Stimulated activated naive B cell treated with anti-CD40 and anti-IgM and Interleukin-4, amounts not matched to agents 10 μg/mL and 1 μg/mL and 100 μg/mL, for 72 hours (primary cell): ENCODE measurements at regions not wholly inside any gene's neighbourhood (a gene's known extent, or its start where the extent isn't known, plus 50 kb on each side); places are given as distances from the start of the nearest gene placed in this dataset.
"Not testable (repeated sequence)": the region's sequence is repeated elsewhere in the genome, so short reads cannot be mapped to it uniquely, and the experiment has no call there.

Source experiments
- ATAC-seq, 2 donors: fragments of 150-1000 bp; cut with Tn5 transposase; replicated peaks; 2 replicates each; pipeline ENCODE4 v1.10.0; 2021; ENCODE audit warnings: moderate library complexity in 1 of 2
- DNase-seq: peaks from one replicate; pipeline ENCODE4 v3.0.0; 2021
- H3K27ac Mint-ChIP-seq: one replicate; pipeline ENCODE4 v1.8.0; 2022; ENCODE audit warnings: mild to moderate bottlenecking, mixed read lengths
- H3K27me3 Mint-ChIP-seq, 2 donors: one replicate each; pipeline ENCODE4 v1.8.0; 2022; ENCODE audit warnings: mixed read lengths in 2 of 2
- H3K36me3 Mint-ChIP-seq, 2 donors: one replicate each; pipeline ENCODE4 v1.8.0; 2022; ENCODE audit warnings: mixed read lengths in 2 of 2, mild to moderate bottlenecking in 1 of 2
- H3K4me1 Mint-ChIP-seq, 2 donors: one replicate each; pipeline ENCODE4 v1.8.0; 2022; ENCODE audit warnings: mixed read lengths in 2 of 2, mild to moderate bottlenecking in 1 of 2
- H3K4me3 Mint-ChIP-seq, 2 donors: one replicate each; pipeline ENCODE4 v1.8.0; 2022; ENCODE audit warnings: mild to moderate bottlenecking in 2 of 2, mixed read lengths in 2 of 2, moderate library complexity in 1 of 2
- H3K9me3 Mint-ChIP-seq, 2 donors: one replicate each; pipeline ENCODE4 v1.8.0; 2022; ENCODE audit warnings: mixed read lengths in 2 of 2, mild to moderate bottlenecking in 1 of 2

GRCh38 chr9:74117731-74118130 is 379.4 kb upstream of the RORB start:
- no peaks in the 10 kb centered on the region for H3K4me1 Mint-ChIP-seq
- H3K36me3 Mint-ChIP-seq = no peaks in the 10 kb centered on the region
- no peaks in the 10 kb centered on the region for H3K27me3 Mint-ChIP-seq
- H3K27ac Mint-ChIP-seq = no peak overlapping the region
- DNase-seq = no peak
- no peak for ATAC-seq
- H3K9me3 Mint-ChIP-seq = peaks cover 4% of the 10 kb centered on the region in 2 donors
- H3K4me3 Mint-ChIP-seq = no peak overlapping the region

GRCh38 chr9:74120061-74120460 is 377.1 kb upstream of the RORB start:
- H3K27me3 Mint-ChIP-seq = no peaks in the 10 kb centered on the region
- no peak for DNase-seq
- H3K9me3 Mint-ChIP-seq = peaks cover 4% of the 10 kb centered on the region in 2 donors
- no peak overlapping the region for H3K27ac Mint-ChIP-seq
- no peak overlapping the region for H3K4me3 Mint-ChIP-seq
- no peak for ATAC-seq
- no peaks in the 10 kb centered on the region for H3K4me1 Mint-ChIP-seq
- H3K36me3 Mint-ChIP-seq = no peaks in the 10 kb centered on the region

GRCh38 chr9:74120470-74120869 is 376.7 kb upstream of the RORB start:
- Mint-ChIP-seq H3K27me3 (peaks cover 0 to under 1% of the 10 kb centered on the region in 2 donors), H3K36me3 (no peaks in the 10 kb centered on the region), H3K4me1 (no peaks in the 10 kb centered on the region), H3K9me3 (peaks cover 4% of the 10 kb centered on the region in 2 donors), H3K4me3 (no peak overlapping the region), H3K27ac (no peak overlapping the region)
- no peak for DNase-seq
- ATAC-seq = no peak

- peaks cover 4% of the 10 kb centered on the region in 2 donors for H3K9me3 Mint-ChIP-seq
- no peak for ATAC-seq
- H3K4me1 Mint-ChIP-seq = no peaks in the 10 kb centered on the region
Observed at GRCh38 chr9:74122216-74122615, 374.9 kb upstream of the RORB start.

GRCh38 chr9:74122661-74123060 is 374.5 kb upstream of the RORB start:
- Mint-ChIP-seq H3K36me3 (no peaks in the 10 kb centered on the region), H3K27me3 (peaks cover 0 to 6% of the 10 kb centered on the region in 2 donors), H3K27ac (no peak overlapping the region), H3K4me1 (no peaks in the 10 kb centered on the region), H3K4me3 (no peak overlapping the region), H3K9me3 (peaks cover 4% of the 10 kb centered on the region in 2 donors)
- ATAC-seq (peak in 1 of 2 donors; percentile 34), DNase-seq (no peak)

More at GRCh38 chr9:74122216-74122615, 374.9 kb upstream of the RORB start:
- Mint-ChIP-seq H3K4me3 (no peak overlapping the region), H3K36me3 (no peaks in the 10 kb centered on the region), H3K27ac (no peak overlapping the region), H3K27me3 (peaks cover 0 to 6% of the 10 kb centered on the region in 2 donors)
- DNase-seq = no peak

GRCh38 chr9:74125941-74126340 is 371.2 kb upstream of the RORB start:
- Mint-ChIP-seq H3K4me3 (no peak overlapping the region), H3K4me1 (no peaks in the 10 kb centered on the region), H3K27ac (no peak overlapping the region), H3K36me3 (no peaks in the 10 kb centered on the region), H3K27me3 (peaks cover 0 to 6% of the 10 kb centered on the region in 2 donors), H3K9me3 (peaks cover 4% of the 10 kb centered on the region in 2 donors)
- DNase-seq (no peak), ATAC-seq (no peak)

GRCh38 chr9:74132986-74133385 is 364.1 kb upstream of the RORB start:
- Mint-ChIP-seq H3K9me3 (peaks cover 0 to 3% of the 10 kb centered on the region in 2 donors), H3K36me3 (no peaks in the 10 kb centered on the region), H3K27ac (no peak overlapping the region), H3K4me1 (no peaks in the 10 kb centered on the region), H3K27me3 (no peaks in the 10 kb centered on the region), H3K4me3 (no peak overlapping the region)
- ATAC-seq = no peak
- no peak for DNase-seq

GRCh38 chr9:74133921-74134320 is 363.2 kb upstream of the RORB start:
- Mint-ChIP-seq H3K4me3 (no peak overlapping the region), H3K4me1 (no peaks in the 10 kb centered on the region), H3K9me3 (peaks cover 0 to 3% of the 10 kb centered on the region in 2 donors), H3K27me3 (no peaks in the 10 kb centered on the region), H3K27ac (no peak overlapping the region), H3K36me3 (no peaks in the 10 kb centered on the region)
- no peak for DNase-seq
- ATAC-seq = no peak

- Mint-ChIP-seq H3K27ac (no peak overlapping the region), H3K9me3 (peaks cover 3 to 4% of the 10 kb centered on the region in 2 donors), H3K27me3 (no peaks in the 10 kb centered on the region), H3K4me1 (no peaks in the 10 kb centered on the region), H3K4me3 (no peak overlapping the region), H3K36me3 (no peaks in the 10 kb centered on the region)
- no peak for DNase-seq
- ATAC-seq = no peak
Observed at GRCh38 chr9:74138182-74138581, 359.0 kb upstream of the RORB start.

GRCh38 chr9:74140141-74140540 is 357.0 kb upstream of the RORB start:
- Mint-ChIP-seq H3K36me3 (no peaks in the 10 kb centered on the region), H3K9me3 (peaks cover 0 to 4% of the 10 kb centered on the region in 2 donors), H3K27me3 (no peaks in the 10 kb centered on the region), H3K4me1 (no peaks in the 10 kb centered on the region), H3K4me3 (no peak overlapping the region), H3K27ac (no peak overlapping the region)
- DNase-seq (no peak), ATAC-seq (no peak)

- H3K27me3 Mint-ChIP-seq = no peaks in the 10 kb centered on the region
- no peak overlapping the region for H3K4me3 Mint-ChIP-seq
- H3K27ac Mint-ChIP-seq = no peak overlapping the region
- DNase-seq = no peak
- no peaks in the 10 kb centered on the region for H3K4me1 Mint-ChIP-seq
- ATAC-seq = no peak
- no peaks in the 10 kb centered on the region for H3K36me3 Mint-ChIP-seq
- H3K9me3 Mint-ChIP-seq = no peaks in the 10 kb centered on the region
Observed at GRCh38 chr9:74147906-74148305, 349.2 kb upstream of the RORB start.

GRCh38 chr9:74172874-74173273 is 324.3 kb upstream of the RORB start:
- DNase-seq = peak; percentile 8

GRCh38 chr9:74173284-74173683 is 323.9 kb upstream of the RORB start:
- H3K4me1 Mint-ChIP-seq = peaks cover 4 to 21% of the 10 kb centered on the region in 2 donors
- no peak overlapping the region for H3K27ac Mint-ChIP-seq
- H3K9me3 Mint-ChIP-seq = peaks cover 4 to 5% of the 10 kb centered on the region in 2 donors
- peak overlapping the region in 1 of 2 donors; percentile 58 for H3K4me3 Mint-ChIP-seq
- no peak for DNase-seq
- no peaks in the 10 kb centered on the region for H3K36me3 Mint-ChIP-seq
- H3K27me3 Mint-ChIP-seq = no peaks in the 10 kb centered on the region
- ATAC-seq = peak in 1 of 2 donors; percentile 44

More at GRCh38 chr9:74172874-74173273, 324.3 kb upstream of the RORB start:
- Mint-ChIP-seq H3K36me3 (no peaks in the 10 kb centered on the region), H3K9me3 (peaks cover 4 to 5% of the 10 kb centered on the region in 2 donors), H3K27ac (no peak overlapping the region), H3K4me3 (peak overlapping the region in 1 of 2 donors; percentile 58), H3K27me3 (no peaks in the 10 kb centered on the region), H3K4me1 (peaks cover 4 to 21% of the 10 kb centered on the region in 2 donors)
- ATAC-seq = peak; percentile 99

GRCh38 chr9:74197771-74198170 is 299.4 kb upstream of the RORB start:
- H3K27me3 Mint-ChIP-seq, DNase-seq, H3K36me3 Mint-ChIP-seq, H3K4me1 Mint-ChIP-seq, ATAC-seq, H3K4me3 Mint-ChIP-seq, H3K27ac Mint-ChIP-seq: not testable (repeated sequence)
- H3K9me3 Mint-ChIP-seq = peaks cover 4 to 13% of the 10 kb centered on the region in 2 donors

GRCh38 chr9:74205056-74205455 is 292.1 kb upstream of the RORB start:
- H3K27ac Mint-ChIP-seq = no peak overlapping the region
- no peak overlapping the region for H3K4me3 Mint-ChIP-seq
- no peaks in the 10 kb centered on the region for H3K4me1 Mint-ChIP-seq
- no peak for DNase-seq
- no peak for ATAC-seq
- no peaks in the 10 kb centered on the region for H3K36me3 Mint-ChIP-seq
- no peaks in the 10 kb centered on the region for H3K27me3 Mint-ChIP-seq
- H3K9me3 Mint-ChIP-seq = no peaks in the 10 kb centered on the region
